GM12873 (cell line): ENCODE measurements at regions not wholly inside any gene's neighbourhood (a gene's known extent, or its start where the extent isn't known, plus 50 kb on each side); places are given as distances from the start of the nearest gene placed in this dataset.

Experiments used
- CTCF ChIP-seq: IDR thresholded peaks from 2 replicates; pipeline ENCODE4 v1.5.1; 2012; ENCODE audit warnings: low read depth, mild to moderate bottlenecking, moderate library complexity, low read length, control low read depth; ENCODE audit not compliant: insufficient read depth; ENCODE audit errors: missing control alignments

GRCh38 chr7:133155146-133155545 lies 73.3 kb upstream of the CHCHD3 start:
- TF ChIP-seq CTCF: no peak

DNA sequence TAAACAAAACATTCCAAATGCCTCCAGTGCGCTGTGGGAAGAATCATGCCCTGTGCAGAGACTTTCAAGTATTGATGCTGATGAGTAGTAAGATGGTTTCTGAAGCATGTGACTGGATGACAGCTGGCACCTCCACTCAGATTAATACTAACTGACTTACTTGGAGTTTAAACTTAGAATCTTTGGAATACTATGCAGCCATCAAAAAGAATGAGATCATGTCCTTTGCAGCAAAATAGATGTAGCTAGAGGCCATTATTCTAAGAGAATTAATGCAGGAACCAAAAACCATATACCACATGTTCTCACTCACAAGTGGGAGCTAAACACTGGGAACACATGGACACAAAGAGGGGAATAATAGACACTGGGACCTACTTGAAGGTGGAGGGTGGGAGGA lies 73.8 kb upstream of the CHCHD3 start:
- no peak for TF ChIP-seq CTCF

DNA sequence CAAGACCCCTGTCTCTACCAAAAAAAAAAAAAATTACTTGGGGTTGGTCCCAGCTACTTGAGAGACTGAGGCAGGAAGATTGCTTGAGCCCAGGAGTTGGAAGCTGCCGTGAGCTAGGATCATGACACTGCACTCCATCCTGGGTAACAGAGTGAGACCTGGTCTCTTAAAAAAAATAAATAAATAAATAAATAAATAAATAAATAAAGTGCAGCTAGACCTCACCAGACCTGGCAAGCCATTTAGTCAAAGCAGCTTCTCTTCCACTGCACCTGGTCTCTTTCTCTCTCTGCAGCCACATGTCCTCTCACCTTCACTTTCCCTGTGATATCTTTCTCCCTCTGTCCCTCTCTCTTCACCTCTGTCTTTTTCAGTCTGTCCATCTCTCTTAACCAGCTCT lies 75.2 kb upstream of the CHCHD3 start:
- TF ChIP-seq CTCF: no peak

DNA sequence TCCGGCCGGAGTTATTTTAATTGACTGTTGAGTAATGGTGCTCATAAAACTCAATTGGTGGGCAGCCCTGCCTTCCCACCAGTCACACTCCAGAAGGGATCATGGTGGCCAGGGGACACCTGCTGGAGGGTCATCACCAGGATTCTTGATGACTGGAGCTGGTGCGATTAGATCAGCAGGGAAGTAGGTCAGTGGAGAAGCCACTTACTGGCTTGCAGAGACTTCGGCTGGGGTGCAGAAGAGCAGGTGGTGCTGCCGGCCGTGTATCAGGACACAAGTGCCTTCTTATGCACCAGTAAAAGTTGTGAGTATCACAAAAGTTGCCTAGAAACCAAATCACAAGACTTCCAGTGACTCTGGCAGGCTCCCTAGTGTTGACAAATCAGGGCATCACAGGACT lies 82.6 kb upstream of the CHCHD3 start:
- TF ChIP-seq CTCF: no peak

DNA sequence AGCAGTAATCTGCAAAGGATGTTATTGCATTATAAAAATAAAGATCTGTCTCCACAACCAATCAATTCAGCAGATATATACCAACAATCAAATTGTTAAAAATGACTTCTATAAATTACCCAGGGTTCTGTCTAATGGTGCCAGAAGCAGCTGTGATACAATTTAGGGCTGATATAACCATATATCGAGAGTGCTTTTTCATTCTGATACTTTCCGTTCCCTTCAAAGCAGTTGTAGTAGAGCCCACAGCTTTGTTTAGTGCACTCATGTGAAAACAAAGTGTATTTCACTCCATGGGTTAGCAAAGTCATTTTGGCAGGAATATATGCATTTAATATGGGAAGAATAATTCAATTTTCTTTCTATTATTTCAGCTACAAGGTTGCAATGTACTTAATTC lies 83.1 kb upstream of the CHCHD3 start:
- no peak for TF ChIP-seq CTCF

DNA sequence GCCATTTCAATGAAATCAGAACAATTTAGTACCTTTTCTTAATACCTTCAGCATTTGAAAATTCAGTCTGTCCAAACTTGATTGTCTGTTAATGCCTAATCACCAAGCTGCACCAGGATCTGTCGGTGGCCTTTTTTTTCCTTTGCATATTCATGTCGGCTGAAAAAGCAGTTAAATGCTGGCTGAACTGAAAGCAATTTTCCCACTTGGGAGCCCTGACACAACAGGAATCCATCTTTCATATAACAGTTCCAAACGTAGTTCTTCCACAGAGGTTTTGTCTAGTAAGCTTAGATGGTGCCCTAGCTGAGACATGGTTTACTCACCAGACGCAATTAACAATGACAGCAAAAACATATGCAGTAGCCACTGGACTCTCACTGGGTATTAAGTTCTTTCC lies 83.6 kb upstream of the CHCHD3 start:
- TF ChIP-seq CTCF: no peak

DNA sequence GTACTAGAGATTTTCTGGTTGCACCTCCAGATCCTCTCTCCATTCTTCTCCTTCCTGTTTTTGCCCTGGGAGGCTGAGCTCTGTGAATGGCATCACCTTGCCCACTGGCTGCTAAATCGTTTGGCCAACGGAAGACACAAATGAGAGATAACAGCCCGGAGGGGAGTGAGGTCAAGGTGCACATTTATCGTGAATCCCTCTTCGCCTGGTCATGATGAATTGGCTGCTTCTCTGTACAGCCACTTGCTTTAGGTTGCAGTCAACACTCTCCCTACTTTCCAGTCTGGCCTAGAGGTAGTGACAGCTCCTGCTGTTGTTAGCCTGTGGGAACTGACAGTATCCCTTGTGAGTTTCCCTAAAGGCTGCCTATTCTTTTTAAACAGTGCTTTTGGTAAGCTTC lies 85.4 kb upstream of the CHCHD3 start:
- TF ChIP-seq CTCF: no peak

- no peak for TF ChIP-seq CTCF
These were observed 72.2 kb upstream of the EXOC4 start for GRCh38 chr7:133180717-133181116.
